Esophagus muscularis mucosa (tissue), 4 donors: ENCODE measurements at regions not wholly inside any gene's neighbourhood (a gene's known extent, or its start where the extent isn't known, plus 50 kb on each side); places are given as distances from the start of the nearest gene placed in this dataset.
A peak's percentile ranks its signal among the peaks of the same experiment; 100 is the strongest.
"Not testable (repeated sequence)": the region's sequence is repeated elsewhere in the genome, so short reads cannot be mapped to it uniquely, and the experiment has no call there.

ENCODE experiments used
- DNase-seq: peaks from one replicate; pipeline ENCODE4 v3.0.0-alpha.2; 2017; ENCODE audit errors: extremely low spot score
- H3K27ac ChIP-seq, 4 donors: fragments of 200-600 bp; sonication (generic); replicated peaks in 1 of 4; 1 replicate in 3 of 4; 2 replicates in 1 of 4; pipeline ENCODE4 v1.5.1; 2016 to 2019; ENCODE audit warnings: mild to moderate bottlenecking in 1 of 4
- H3K27me3 ChIP-seq, 4 donors: fragments of 200-600 bp; sonication (generic); one replicate each; pipeline versions ENCODE4 v1.5.1 to v1.6.0; 2016 to 2019
- H3K36me3 ChIP-seq, 4 donors: fragments of 200-600 bp; sonication (generic); one replicate each; pipeline ENCODE4 v1.5.1; 2016 to 2019
- H3K4me1 ChIP-seq, 4 donors: fragments of 200-600 bp; sonication (generic); one replicate each; pipeline ENCODE4 v1.5.1; 2016 to 2019
- H3K4me3 ChIP-seq, 4 donors: fragments of 200-600 bp; sonication (generic); 1 replicate in 2 of 4; 2 replicates in 2 of 4; pipeline ENCODE4 v1.5.1; 2016 to 2019; ENCODE audit warnings: mild to moderate bottlenecking in 4 of 4, moderate library complexity in 1 of 4
- H3K9me3 ChIP-seq, 4 donors: fragments of 200-600 bp; sonication (generic); 1 replicate in 3 of 4; 2 replicates in 1 of 4; pipeline ENCODE4 v1.5.1; 2016 to 2019
- WGBS: methylation state at CpG from one replicate; pipeline ENCODE4 v1.1.5; 2018; 5-methylcytosine and 5-hydroxymethylcytosine counted together
- intact Hi-C: fragments of 100-400 bp; cut with DNase I; formaldehyde crosslinking; loops from one replicate; pipeline ENCODE4 v1.15.1; 2023

DNA sequence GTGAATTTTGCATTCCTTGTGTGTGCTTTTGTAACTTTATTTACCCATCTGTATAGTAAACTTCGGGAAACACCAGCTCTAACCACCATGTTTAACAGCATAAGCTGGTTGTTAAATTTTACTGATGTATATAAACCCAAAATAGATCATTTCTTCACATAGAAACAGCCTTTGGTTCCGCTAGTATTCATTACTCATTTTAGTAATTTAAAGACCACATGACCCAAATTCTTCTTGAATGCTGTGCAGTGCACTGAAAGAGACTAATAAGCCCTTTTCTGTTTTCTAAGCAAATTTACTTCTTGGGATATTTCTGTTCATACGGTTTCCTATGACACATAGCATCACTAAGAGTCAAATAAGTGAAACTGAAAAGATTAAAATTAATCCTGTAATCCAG lies 218.5 kb upstream of the SPATA31A3 start:
- H3K9me3 ChIP-seq, H3K4me1 ChIP-seq, H3K4me3 ChIP-seq, intact Hi-C loops, H3K27ac ChIP-seq, DNase-seq, H3K36me3 ChIP-seq, H3K27me3 ChIP-seq: not testable (repeated sequence)
- 84% methylated on average over 1 of the region's 3 CpGs for WGBS

DNA sequence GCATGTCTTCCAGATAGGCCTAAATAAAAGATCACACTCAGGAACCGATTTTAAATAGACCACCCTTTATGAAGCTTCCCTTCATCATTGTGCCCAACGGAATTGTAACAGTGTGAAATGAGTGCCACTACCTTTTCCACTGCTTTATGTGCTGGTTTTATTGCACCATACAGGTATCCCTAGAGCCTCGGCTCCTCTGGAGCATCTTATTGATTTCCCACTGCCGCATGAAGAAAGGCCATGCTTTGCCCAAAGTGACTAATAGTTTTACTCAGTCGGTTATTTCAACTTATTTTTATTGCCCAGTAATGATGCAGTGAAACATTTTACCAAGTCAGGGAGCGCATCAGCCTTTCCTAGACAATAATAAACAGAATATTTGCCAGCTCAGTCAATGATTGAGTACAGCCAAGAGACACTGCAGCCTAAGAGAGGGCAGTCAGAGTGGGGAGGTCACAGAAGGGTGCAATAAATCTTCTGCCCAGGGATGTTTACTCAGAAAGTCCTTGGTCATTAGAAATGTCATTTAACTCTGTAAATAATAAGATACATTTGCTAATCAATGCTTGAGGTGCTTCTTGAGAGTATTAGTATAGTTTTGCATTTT lies 216.6 kb upstream of the SPATA31A3 start:
- H3K36me3 ChIP-seq, DNase-seq, H3K27me3 ChIP-seq, H3K9me3 ChIP-seq, H3K27ac ChIP-seq, H3K4me1 ChIP-seq, intact Hi-C loops, H3K4me3 ChIP-seq: not testable (repeated sequence)
- 100% methylated on average over 1 of the region's 6 CpGs for WGBS

DNA sequence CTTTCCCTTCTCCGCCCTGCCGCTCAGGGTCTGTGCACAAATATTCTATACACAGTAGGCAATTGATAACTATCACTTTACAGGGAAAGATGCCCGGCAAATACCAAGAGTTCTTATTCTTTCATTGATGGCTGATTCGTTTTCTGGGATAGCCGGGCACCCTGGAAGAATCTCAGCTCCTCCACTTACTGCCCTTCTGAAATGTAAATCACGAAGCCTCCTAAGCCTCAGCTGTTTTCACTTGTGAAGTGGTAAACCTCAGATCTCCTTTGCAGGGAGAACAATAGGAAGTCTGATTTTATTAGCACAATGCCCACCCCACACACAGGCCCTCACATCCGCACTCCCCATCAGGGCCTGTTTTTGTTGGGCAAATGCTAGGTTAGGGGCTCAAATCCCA lies 203.8 kb upstream of the SPATA31A3 start:
- H3K9me3 ChIP-seq, H3K36me3 ChIP-seq, H3K4me1 ChIP-seq, intact Hi-C loops, H3K27ac ChIP-seq, H3K4me3 ChIP-seq, H3K27me3 ChIP-seq, DNase-seq: not testable (repeated sequence)
- 80% methylated on average over 1 of the region's 7 CpGs for WGBS

DNA sequence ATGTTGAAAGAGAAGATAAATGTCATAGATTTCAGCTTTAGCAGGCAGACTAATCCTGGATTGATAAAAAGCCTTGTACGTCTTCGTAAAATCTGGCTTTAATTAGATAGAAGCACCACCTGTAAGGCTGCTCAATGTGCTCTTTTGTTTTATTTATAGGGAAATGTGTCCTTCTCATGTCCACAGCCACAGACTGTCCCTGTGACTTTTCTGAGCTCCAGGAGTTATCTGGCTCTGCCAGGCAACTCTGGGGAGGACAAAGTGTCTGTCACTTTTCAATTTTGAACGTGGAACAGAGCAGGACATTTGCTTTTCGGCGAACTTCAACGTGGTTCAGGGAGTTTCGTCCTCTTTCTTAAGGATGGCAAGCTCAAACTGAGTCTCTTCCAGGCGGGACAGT lies 203.0 kb upstream of the SPATA31A3 start:
- H3K4me3 ChIP-seq, H3K9me3 ChIP-seq, DNase-seq, H3K36me3 ChIP-seq, intact Hi-C loops, H3K4me1 ChIP-seq, H3K27me3 ChIP-seq, H3K27ac ChIP-seq: not testable (repeated sequence)
- WGBS = no CpG with 5 or more reads among the region's 8 CpGs

DNA sequence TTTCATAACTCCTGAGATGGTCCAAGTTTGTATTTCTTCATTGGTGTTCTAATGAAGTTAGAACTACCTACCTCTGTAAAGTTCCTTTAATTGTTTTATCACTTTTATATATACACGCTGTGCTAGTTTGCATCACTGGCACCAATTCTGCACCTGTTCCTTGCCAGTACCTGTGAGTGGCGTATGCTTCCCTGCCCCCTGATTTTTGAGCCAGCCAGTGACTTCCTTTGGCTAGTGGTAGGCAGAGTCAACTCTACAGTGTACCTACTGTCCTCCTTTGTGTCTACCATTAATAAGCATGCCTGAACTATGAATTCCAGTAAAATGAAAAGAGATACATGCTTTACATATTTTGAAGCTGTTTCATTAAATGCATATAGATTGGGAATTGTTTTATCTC lies 186.8 kb upstream of the SPATA31A3 start:
- DNase-seq, H3K9me3 ChIP-seq, intact Hi-C loops, H3K27ac ChIP-seq, H3K4me1 ChIP-seq, H3K4me3 ChIP-seq, H3K27me3 ChIP-seq, H3K36me3 ChIP-seq: not testable (repeated sequence)
- WGBS = 77% methylated on average over 2 of the region's 2 CpGs

DNA sequence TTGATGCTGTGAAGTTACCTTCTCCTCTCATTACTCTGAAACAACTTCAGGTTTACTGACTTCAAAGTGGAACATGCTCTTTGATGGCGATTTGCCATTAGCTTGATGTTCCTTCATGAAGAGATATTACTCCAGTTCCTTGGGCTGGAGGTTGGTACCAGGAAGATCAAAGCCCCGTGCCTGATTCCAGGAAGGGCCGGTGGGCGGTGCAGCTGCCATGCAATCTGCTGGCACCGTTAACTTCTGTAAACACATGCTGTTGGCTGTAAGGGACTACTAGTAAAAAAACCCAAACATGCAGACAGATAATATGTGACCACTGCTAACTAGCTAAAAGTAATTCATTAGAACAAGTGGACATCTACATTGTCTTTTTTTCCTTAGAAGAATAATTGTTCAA lies 182.8 kb upstream of the SPATA31A3 start:
- H3K9me3 ChIP-seq, intact Hi-C loops, H3K27me3 ChIP-seq, DNase-seq, H3K4me1 ChIP-seq, H3K36me3 ChIP-seq, H3K27ac ChIP-seq, H3K4me3 ChIP-seq: not testable (repeated sequence)
- no CpG with 5 or more reads among the region's 5 CpGs for WGBS

DNA sequence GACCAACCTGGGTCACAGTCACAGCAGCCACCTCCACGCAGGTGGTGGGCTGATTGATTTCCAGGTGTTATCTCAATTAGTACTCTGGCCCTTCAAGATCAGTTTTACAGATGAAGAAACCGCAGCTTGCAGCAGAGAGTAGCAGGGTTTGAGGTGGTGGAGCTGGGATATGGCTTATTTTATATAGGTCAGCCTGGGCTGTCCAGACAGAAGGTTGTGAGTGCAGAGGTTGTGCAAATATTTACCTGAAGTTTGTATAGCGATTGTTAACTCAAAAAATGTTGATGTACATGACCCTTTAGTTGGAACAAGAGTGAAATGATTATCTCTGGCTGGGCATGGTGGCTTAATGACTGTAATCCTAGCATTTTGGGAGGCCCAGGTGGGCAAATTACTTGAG lies 179.4 kb upstream of the SPATA31A3 start:
- H3K36me3 ChIP-seq, H3K27ac ChIP-seq, H3K27me3 ChIP-seq, intact Hi-C loops, H3K4me3 ChIP-seq, H3K9me3 ChIP-seq, H3K4me1 ChIP-seq, DNase-seq: not testable (repeated sequence)
- WGBS = no CpG with 5 or more reads among the region's 3 CpGs

DNA sequence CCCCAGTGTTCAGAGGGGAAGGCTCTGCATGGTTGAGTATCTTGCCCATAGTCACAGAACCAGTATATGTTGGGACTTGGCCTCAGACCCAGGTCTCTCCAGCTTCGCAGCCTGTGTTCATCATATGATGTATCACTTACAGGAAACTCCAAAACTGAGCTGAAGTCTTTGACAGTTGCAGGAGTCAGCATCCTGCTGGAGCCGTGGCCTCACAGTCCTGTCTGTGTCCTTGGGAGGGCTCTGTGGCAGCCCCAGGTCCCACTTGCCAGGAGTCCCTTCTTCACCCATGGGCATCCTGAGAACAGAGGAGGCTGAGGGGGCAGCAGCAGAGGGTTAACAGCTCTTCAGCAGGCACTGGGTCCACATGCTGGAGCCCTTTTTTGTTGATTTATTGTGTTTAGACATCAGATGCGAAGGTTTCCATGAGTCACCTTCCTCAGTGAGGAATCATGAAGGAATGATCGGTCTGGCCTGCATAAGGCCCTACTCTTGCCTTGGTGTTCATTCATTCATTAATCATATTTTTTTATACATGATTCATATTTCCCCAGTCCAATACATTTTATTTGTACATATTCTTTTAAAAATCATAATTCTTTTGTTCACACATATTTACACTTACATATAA lies 176.3 kb upstream of the SPATA31A3 start:
- H3K9me3 ChIP-seq, H3K27me3 ChIP-seq, H3K36me3 ChIP-seq, DNase-seq, H3K4me1 ChIP-seq, H3K4me3 ChIP-seq, intact Hi-C loops: not testable (repeated sequence)
- peak overlapping the region in 1 of 4 donors; percentile 43 for H3K27ac ChIP-seq
- no CpG with 5 or more reads among the region's 4 CpGs for WGBS

DNA sequence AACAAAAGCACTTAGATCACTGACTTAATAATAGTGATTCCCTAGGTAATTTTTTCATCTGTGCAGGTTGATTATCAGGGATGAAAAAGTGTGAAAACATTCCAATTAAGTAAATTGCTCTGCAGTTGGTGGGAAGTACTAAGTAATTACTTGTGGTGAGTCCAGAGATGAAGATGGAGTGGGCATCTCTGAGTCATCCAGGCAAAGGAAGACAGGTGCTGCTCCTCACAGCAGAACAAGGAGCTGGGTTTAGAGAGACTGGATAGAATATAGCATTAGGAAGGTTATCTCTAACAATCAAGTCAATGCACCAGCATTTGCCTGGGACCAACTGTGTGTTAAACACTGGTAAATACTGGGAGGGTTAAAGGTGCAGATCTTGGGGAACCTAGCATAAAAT lies 174.0 kb upstream of the SPATA31A3 start:
- DNase-seq, H3K4me3 ChIP-seq, intact Hi-C loops, H3K9me3 ChIP-seq, H3K36me3 ChIP-seq, H3K4me1 ChIP-seq, H3K27ac ChIP-seq, H3K27me3 ChIP-seq: not testable (repeated sequence)

DNA sequence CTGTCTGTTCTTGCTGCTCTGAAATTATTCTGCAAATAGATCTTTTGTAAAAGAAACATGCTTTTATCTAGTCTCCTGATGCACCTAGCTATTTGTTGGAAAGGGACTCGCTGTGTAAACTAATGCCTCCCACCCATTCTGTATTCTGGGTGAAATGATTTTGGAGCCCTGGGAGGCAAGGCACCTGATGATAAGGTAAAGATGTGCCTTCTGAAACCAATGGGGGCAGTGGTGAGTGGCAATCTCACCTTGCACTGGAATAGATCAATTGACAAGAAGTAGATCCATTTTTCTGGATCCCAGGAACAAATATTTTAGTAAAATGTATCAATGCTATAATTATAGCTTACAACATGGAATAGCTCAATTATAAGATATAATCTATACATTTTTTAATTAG lies 170.5 kb upstream of the SPATA31A3 start:
- intact Hi-C loops, DNase-seq, H3K4me1 ChIP-seq, H3K9me3 ChIP-seq, H3K27me3 ChIP-seq, H3K27ac ChIP-seq, H3K4me3 ChIP-seq, H3K36me3 ChIP-seq: not testable (repeated sequence)
- WGBS = no CpG with 5 or more reads among the region's 1 CpG

DNA sequence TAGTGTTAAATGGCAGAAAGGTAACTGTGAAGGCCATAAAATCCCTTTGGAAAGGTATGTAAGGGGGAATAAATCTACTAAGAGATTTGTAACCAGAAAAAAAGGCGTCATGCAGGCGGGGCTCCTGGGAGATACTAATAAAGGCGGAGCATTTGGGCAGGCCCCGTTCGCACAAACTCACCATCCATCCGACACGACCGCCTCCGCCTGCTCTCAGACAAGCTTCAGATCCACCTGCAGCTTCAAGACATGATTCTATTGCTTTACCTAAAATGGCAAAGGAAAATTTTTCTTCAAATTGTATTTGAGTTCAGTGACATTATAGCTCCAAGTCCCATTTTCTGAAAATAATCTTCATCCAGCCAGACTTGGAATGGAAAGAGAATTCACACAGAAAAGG lies 162.9 kb upstream of the SPATA31A3 start:
- WGBS = 76% methylated on average over 8 of the region's 9 CpGs
- intact Hi-C loops = not testable (repeated sequence)

DNA sequence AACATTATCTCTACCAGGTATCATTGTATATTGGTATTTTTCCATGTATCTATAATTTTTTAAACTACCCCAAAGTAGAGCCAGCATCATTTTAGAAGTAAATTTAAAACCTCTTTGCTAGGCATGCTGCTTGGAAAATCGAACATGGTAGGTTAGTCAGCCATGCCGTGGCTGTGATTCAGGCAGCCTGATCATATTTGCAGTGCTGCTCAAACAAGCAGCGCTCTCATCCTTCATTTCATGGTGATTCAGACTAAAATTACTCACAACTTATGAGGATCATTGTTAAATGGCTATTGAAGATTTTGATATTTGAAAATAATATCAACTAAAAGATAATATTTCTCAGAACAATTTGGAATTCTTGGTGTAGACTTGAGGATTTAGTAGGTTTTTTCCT lies 161.2 kb upstream of the SPATA31A3 start:
- H3K4me1 ChIP-seq, H3K27ac ChIP-seq, intact Hi-C loops, H3K27me3 ChIP-seq, H3K36me3 ChIP-seq, H3K9me3 ChIP-seq, H3K4me3 ChIP-seq, DNase-seq: not testable (repeated sequence)
- no CpG with 5 or more reads among the region's 3 CpGs for WGBS

More for the DNA sequence above, 162.9 kb upstream of the SPATA31A3 start:
- not testable (repeated sequence) for H3K27me3 ChIP-seq, H3K27ac ChIP-seq, H3K4me3 ChIP-seq, H3K9me3 ChIP-seq, H3K36me3 ChIP-seq, H3K4me1 ChIP-seq, DNase-seq

DNA sequence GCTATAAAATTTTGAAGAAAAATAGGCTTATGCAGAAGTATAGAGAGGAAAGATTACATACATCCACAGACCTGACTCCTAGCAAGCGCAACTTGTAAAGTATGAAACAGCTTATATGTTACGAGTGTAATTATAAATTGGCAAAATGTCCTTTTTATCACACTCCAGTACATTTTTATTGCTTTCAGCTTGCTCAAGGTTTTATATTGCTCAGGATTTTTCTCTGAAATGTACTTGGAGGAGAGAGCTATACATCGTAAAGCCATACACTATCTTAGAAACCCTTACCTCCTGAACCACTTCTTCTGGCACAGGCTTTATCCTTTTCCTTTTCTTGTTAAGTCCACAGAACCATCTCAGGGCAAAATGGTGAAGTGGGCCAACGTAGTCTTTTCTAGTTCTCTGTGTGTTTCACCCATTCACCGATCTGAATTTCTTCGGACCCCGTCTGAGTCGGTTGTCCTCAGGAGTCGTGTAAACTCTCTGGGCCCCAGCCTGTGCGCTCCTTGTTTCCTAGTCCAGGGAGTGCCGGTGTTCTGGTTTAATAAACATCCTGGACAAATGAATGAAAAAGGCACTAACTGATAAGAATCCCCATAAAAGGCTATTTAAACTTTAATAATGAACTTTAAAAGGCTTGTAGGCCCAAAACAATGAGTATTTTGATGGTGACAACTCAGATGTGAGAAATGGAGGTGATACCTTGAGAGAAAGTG lies 150.2 kb upstream of the SPATA31A3 start:
- H3K9me3 ChIP-seq, H3K27me3 ChIP-seq, H3K27ac ChIP-seq, intact Hi-C loops, DNase-seq, H3K4me3 ChIP-seq, H3K36me3 ChIP-seq, H3K4me1 ChIP-seq: not testable (repeated sequence)
- 90% methylated on average over 4 of the region's 11 CpGs for WGBS
